ENCODE measurements at regions not wholly inside any gene's neighbourhood (a gene's known extent, or its start where the extent isn't known, plus 50 kb on each side); places are given as distances from the start of the nearest gene placed in this dataset.
"Not testable (repeated sequence)": the region's sequence is repeated elsewhere in the genome, so short reads cannot be mapped to it uniquely, and the experiment has no call there.

DNA sequence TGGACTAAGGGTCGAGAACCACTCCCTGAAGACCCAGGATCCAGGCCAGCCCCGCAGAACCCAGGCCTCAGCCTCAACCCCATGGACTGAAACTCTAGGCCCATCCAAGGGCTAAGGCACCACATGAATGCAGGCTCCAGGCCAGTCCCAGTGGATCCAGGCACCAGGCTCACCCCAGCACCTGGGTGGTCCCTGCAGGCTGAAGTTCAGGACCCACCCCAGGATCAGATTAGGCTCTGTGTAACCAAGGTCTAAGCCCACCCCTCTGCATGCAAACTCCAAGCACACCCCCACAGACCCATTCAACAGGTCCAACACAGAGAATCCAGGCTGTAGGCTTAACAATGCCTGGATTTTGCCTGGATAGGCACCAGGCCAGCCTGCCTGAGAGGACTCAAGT, 1876.2 kb downstream of the PCDH9 start:
- Histone ChIP-seq H3K9me3 (peaks cover 0 to 18% of the 10 kb centered on the region in 2 donors), H3K27ac (no peak overlapping the region), H3K36me3 (no peaks in the 10 kb centered on the region), H3K27me3 (no peaks in the 10 kb centered on the region), H3K4me1 (no peaks in the 10 kb centered on the region), H3K4me3 (no peak overlapping the region)
- DNase-seq (ENCODE audit: low spot score): no peak
- TF ChIP-seq, protein P1, sequence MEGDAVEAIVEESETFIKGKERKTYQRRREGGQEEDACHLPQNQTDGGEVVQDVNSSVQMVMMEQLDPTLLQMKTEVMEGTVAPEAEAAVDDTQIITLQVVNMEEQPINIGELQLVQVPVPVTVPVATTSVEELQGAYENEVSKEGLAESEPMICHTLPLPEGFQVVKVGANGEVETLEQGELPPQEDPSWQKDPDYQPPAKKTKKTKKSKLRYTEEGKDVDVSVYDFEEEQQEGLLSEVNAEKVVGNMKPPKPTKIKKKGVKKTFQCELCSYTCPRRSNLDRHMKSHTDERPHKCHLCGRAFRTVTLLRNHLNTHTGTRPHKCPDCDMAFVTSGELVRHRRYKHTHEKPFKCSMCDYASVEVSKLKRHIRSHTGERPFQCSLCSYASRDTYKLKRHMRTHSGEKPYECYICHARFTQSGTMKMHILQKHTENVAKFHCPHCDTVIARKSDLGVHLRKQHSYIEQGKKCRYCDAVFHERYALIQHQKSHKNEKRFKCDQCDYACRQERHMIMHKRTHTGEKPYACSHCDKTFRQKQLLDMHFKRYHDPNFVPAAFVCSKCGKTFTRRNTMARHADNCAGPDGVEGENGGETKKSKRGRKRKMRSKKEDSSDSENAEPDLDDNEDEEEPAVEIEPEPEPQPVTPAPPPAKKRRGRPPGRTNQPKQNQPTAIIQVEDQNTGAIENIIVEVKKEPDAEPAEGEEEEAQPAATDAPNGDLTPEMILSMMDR (IDR thresholded peaks at IDR 0.05): no peak

DNA sequence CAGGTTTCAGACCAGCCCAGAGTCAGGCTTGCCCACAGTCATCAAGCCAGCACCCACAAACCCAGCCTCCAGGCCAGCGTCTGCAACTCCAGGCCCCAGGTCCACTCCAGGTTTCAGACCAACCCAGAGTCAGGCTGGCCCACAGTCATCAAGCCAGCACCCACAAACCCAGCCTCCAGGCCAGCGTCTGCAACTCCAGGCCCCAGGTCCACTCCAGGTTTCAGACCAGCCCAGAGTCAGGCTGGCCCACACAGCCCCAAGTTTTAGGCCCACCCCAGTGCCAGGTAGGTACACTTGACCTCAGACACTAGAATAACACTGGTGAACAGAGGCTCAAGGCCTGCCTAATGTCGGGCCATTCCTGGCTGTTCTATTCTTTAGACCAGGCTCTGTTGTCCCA, 1877.0 kb downstream of the PCDH9 start:
- H3K9me3 ChIP-seq: peaks cover 0 to 15% of the 10 kb centered on the region in 2 donors
- not testable (repeated sequence) for H3K36me3 ChIP-seq; H3K27ac ChIP-seq; H3K4me3 ChIP-seq; H3K27me3 ChIP-seq; H3K4me1 ChIP-seq; DNase-seq (ENCODE audit: low spot score)

DNA sequence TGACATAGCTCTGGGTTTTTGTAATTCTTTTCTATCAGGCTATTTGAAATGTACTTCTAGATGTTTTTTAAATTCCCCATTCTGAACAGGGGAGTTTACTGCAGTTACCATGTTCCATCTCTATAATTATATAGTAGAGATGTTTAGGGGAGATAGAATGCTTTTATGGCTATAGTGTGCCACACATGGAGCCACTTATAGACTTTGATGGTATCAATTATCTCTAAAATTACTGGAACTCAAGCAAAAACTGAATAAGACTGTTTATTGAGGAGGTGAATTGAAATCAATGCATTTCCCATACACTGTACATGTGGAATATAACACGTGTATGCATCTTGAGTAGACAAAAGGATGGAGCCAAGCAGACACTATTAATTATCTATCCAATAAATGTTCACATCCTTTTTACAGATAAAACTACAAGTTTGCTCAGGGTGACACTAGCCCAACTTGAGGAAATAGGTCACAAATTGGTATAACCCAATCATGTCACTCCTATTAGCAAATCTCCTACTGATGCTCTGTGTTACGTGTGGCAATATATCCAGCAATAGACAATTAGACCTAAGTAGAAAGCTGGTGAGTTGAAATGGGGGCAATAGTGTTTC, 1882.6 kb downstream of the PCDH9 start:
- DNase-seq (ENCODE audit: low spot score): no peak
- H3K27ac ChIP-seq: no peak overlapping the region
- H3K9me3 ChIP-seq: peaks cover 0 to 10% of the 10 kb centered on the region in 2 donors
- TF ChIP-seq, protein P1 (IDR thresholded peaks at IDR 0.05): no peak
- H3K4me1 ChIP-seq: no peaks in the 10 kb centered on the region
- H3K27me3 ChIP-seq: no peaks in the 10 kb centered on the region
- no peaks in the 10 kb centered on the region for H3K36me3 ChIP-seq
- H3K4me3 ChIP-seq: no peak overlapping the region

DNA sequence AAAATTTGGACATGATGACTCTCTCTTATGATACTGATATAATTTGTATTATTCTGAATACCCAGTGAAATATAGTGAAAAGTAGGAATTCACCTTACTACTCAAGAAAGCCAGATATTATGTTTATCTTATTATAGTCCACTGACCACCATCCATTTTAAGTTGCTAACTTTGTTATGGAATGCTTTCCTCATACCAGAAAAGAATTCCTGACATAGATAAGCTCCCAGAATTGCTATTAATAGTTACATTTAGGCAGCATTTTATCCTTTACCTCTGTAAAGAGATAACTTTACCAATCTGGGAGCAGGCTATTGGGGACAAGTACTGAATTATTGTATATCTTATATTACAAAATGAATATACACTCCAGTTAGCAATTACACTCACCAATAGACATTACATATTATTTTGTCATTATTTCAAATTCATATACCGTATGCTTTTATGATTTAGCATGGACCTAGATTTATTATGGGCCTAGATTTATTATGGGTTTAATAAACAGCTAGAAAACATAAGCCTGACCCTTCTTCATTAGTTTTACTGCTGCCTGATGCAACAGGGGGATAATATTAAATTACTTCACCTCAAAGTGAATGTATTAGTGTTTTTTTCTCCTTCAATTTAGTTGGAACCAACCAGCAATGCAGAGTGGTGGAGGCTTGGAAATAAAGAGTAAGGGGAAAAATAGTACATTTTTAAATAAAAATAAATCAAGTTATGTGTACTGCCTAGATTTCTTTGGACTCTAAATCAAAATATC, 1886.1 kb downstream of the PCDH9 start:
- no peak overlapping the region for H3K27ac ChIP-seq
- no peaks in the 10 kb centered on the region for H3K36me3 ChIP-seq
- TF ChIP-seq, protein P1 (IDR thresholded peaks at IDR 0.05): no peak
- no peaks in the 10 kb centered on the region for H3K4me1 ChIP-seq
- no peak overlapping the region for H3K4me3 ChIP-seq
- peaks cover 0 to 10% of the 10 kb centered on the region in 2 donors for H3K9me3 ChIP-seq
- no peak for DNase-seq (ENCODE audit: low spot score)
- H3K27me3 ChIP-seq: no peaks in the 10 kb centered on the region

DNA sequence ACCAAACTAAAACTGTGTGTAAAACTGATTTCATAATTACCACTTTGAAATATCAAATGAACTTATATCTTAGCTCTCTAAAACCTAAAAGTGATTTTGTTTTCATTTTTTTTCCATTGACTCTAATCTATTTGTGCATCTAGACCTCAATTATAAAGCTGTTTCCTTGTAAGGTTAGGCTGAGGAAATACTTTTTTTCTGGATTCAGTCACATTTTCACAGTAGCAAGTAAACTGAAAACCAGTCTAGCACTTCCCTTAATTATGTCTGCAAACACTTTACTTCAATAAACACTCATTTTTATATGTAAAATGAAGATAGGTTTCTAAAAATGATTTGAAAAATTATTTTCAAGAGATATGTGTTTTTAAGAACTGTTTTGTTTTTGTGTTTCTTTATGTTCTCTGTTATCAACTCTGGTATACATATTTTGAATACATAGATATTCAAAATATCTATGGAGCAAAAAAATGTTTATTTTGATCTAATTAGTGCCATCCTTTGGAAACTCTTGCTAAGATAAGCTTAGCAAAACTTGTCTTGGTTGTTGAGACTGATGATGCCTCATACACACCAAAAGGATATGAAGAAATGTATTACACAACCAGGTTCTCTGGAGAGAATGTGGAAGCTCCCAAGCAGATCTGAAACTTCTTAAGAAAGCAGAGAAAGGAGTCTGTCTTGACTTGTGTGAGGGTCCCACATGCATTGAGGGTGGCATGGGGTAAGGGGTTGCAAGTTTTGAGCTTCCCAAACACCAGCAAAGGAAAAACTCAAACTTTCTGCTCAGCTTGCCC, 1887.4 kb downstream of the PCDH9 start:
- TF ChIP-seq, protein P1 (IDR thresholded peaks at IDR 0.05): no peak
- no peaks in the 10 kb centered on the region for H3K4me1 ChIP-seq

DNA sequence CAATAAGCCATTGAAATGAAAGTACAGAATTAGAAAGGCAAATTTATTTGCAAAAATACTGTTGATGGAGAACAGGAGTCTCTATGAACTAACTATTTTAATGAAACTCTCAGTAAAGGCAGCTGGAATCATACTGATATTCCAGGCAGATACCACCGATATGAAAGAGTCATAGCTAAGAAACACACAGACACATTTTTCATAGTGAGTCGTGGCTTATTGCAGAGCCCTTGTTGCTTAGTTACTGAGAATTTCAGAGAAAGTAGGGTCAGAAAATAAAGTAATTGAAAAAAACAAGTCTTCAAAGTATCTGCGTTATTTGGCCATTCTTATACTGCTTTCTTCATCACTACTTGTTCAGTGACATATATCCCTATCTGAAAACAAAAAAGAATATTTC, 1890.9 kb downstream of the PCDH9 start:
- TF ChIP-seq, protein P1 (IDR thresholded peaks at IDR 0.05): no peak
- H3K36me3 ChIP-seq: no peaks in the 10 kb centered on the region
- no peak overlapping the region for H3K4me3 ChIP-seq
- H3K9me3 ChIP-seq: no peaks in the 10 kb centered on the region
- H3K4me1 ChIP-seq: no peaks in the 10 kb centered on the region
- H3K27ac ChIP-seq: no peak overlapping the region
- DNase-seq (ENCODE audit: low spot score): no peak
- no peaks in the 10 kb centered on the region for H3K27me3 ChIP-seq

More for the DNA sequence above, 1887.4 kb downstream of the PCDH9 start:
- Histone ChIP-seq H3K4me3 (no peak overlapping the region), H3K9me3 (peaks cover 0 to 10% of the 10 kb centered on the region in 2 donors), H3K27me3 (no peaks in the 10 kb centered on the region), H3K27ac (no peak overlapping the region), H3K36me3 (no peaks in the 10 kb centered on the region)
- no peak for DNase-seq (ENCODE audit: low spot score)
